RWPE2 (cell line): ENCODE measurements at regions not wholly inside any gene's neighbourhood (a gene's known extent, or its start where the extent isn't known, plus 50 kb on each side); places are given as distances from the start of the nearest gene placed in this dataset.
"Not testable (repeated sequence)": the region's sequence is repeated elsewhere in the genome, so short reads cannot be mapped to it uniquely, and the experiment has no call there.

ENCODE experiments used
- ATAC-seq: fragments of 200-7000 bp; cut with Tn5 transposase; 3 replicates; pipeline ENCODE4 v1.9.1; 2021; ENCODE audit warnings: low read depth
- DNase-seq: peaks from one replicate; pipeline ENCODE4 v3.0.0-alpha.2; 2020; ENCODE audit warnings: low spot score
- H3K27ac ChIP-seq: fragments of 450-650 bp; 2 replicates; pipeline ENCODE4 v1.5.1; 2017; ENCODE audit warnings: mild to moderate bottlenecking; ENCODE audit not compliant: poor library complexity, severe bottlenecking
- H3K27me3 ChIP-seq: fragments of 250-450 bp; sonication (Bioruptor Pico); 2 replicates; pipeline ENCODE4 v1.5.1; 2021; ENCODE audit warnings: mild to moderate bottlenecking, moderate library complexity; ENCODE audit not compliant: insufficient read depth, poor library complexity, severe bottlenecking
- H3K36me3 ChIP-seq: fragments of 250-450 bp; sonication (Bioruptor Pico); 2 replicates; pipeline ENCODE4 v1.5.1; 2020; ENCODE audit warnings: low read depth, mild to moderate bottlenecking, moderate library complexity
- H3K4me1 ChIP-seq: fragments of 250-450 bp; sonication (Bioruptor Pico); 2 replicates; pipeline ENCODE4 v1.5.1; 2021; ENCODE audit warnings: mild to moderate bottlenecking, moderate library complexity; ENCODE audit not compliant: insufficient read depth, poor library complexity, severe bottlenecking
- H3K4me3 ChIP-seq: fragments of 250-450 bp; sonication (Bioruptor Pico); 2 replicates; pipeline ENCODE4 v1.5.1; 2021; ENCODE audit warnings: mild to moderate bottlenecking, moderate library complexity; ENCODE audit not compliant: severe bottlenecking
- H3K9me3 ChIP-seq: fragments of 250-450 bp; sonication (Bioruptor Pico); 2 replicates; pipeline ENCODE4 v1.5.1; 2021; ENCODE audit warnings: mild to moderate bottlenecking, moderate library complexity; ENCODE audit not compliant: severe bottlenecking
- CTCF ChIP-seq: fragments of 450-650 bp; IDR thresholded peaks from one replicate; pipeline ENCODE4 v1.5.1; 2017; ENCODE audit warnings: mild to moderate bottlenecking, moderate library complexity; ENCODE audit not compliant: poor library complexity, severe bottlenecking

GRCh38 chrX:121755541-121755940 lies 708.1 kb downstream of the GLUD2 start:
- ATAC-seq: no peak
- DNase-seq: no peak

GRCh38 chrX:121761845-121762244 lies 714.4 kb downstream of the GLUD2 start:
- Histone ChIP-seq H3K27me3 (no peaks in the 10 kb centered on the region), H3K36me3 (no peaks in the 10 kb centered on the region), H3K27ac (no peak overlapping the region), H3K4me3 (no peak overlapping the region), H3K9me3 (no peaks in the 10 kb centered on the region), H3K4me1 (no peaks in the 10 kb centered on the region)
- ATAC-seq: no peak
- DNase-seq: no peak
- TF ChIP-seq CTCF: no peak

More at GRCh38 chrX:121755541-121755940, 708.1 kb downstream of the GLUD2 start:
- Histone ChIP-seq H3K9me3 (no peaks in the 10 kb centered on the region), H3K27ac (no peak overlapping the region), H3K4me1 (no peaks in the 10 kb centered on the region), H3K36me3 (no peaks in the 10 kb centered on the region), H3K27me3 (no peaks in the 10 kb centered on the region), H3K4me3 (no peak overlapping the region)
- no peak for TF ChIP-seq CTCF

GRCh38 chrX:121763671-121764070 lies 716.3 kb downstream of the GLUD2 start:
- TF ChIP-seq CTCF: no peak
- DNase-seq (no peak), ATAC-seq (no peak)
- Histone ChIP-seq H3K9me3 (no peaks in the 10 kb centered on the region), H3K4me1 (no peaks in the 10 kb centered on the region), H3K27me3 (no peaks in the 10 kb centered on the region), H3K27ac (no peak overlapping the region), H3K4me3 (no peak overlapping the region), H3K36me3 (no peaks in the 10 kb centered on the region)

- DNase-seq, H3K36me3 ChIP-seq, H3K9me3 ChIP-seq, H3K27ac ChIP-seq, H3K4me3 ChIP-seq, H3K27me3 ChIP-seq, ATAC-seq, H3K4me1 ChIP-seq: not testable (repeated sequence)
These were observed 720.8 kb downstream of the GLUD2 start for GRCh38 chrX:121768210-121768609.

GRCh38 chrX:121781991-121782390 lies 734.6 kb downstream of the GLUD2 start:
- no peaks in the 10 kb centered on the region for H3K36me3 ChIP-seq
- ATAC-seq (peak; percentile 33; the same call in 2 of the 3 replicates), DNase-seq (no peak)
- no peaks in the 10 kb centered on the region for H3K9me3 ChIP-seq
- no peaks in the 10 kb centered on the region for H3K4me1 ChIP-seq
- H3K27ac ChIP-seq: no peak overlapping the region
- no peak for TF ChIP-seq CTCF
- no peaks in the 10 kb centered on the region for H3K27me3 ChIP-seq
- no peak overlapping the region for H3K4me3 ChIP-seq
